NCI-H748 (cell line): ENCODE measurements at regions not wholly inside any gene's neighbourhood (a gene's known extent, or its start where the extent isn't known, plus 50 kb on each side); places are given as distances from the start of the nearest gene placed in this dataset.
"Not testable (repeated sequence)": the region's sequence is repeated elsewhere in the genome, so short reads cannot be mapped to it uniquely, and the experiment has no call there.

Experiments
- DNase-seq: peaks from one replicate; lab custom pipeline; 2025; ENCODE audit not compliant: unreplicated experiment; lab: John Stamatoyannopoulos, UW

GRCh38 chr4:11976726-11977263, 548.1 kb upstream of the HS3ST1 start:
- DNase-seq, result no peak

DNA sequence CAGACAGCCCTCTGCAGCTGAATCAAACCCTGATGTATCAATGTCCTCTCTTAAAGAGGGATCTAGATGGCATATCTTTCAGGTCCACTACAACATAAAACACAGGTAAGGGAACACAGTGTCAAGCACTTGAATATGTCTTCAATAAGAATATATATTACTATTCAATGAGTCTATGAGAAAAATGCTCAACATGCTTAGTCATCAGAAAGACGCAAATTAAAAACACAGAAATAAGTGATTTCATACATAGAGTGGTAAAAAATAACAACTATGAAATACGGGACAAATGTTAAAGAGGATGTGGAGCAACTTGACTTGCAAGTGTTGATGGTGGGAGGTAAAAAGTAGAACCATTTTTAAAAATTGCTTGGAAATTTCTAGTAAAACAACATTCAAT, 544.6 kb upstream of the HS3ST1 start:
- DNase-seq, result no peak

DNA sequence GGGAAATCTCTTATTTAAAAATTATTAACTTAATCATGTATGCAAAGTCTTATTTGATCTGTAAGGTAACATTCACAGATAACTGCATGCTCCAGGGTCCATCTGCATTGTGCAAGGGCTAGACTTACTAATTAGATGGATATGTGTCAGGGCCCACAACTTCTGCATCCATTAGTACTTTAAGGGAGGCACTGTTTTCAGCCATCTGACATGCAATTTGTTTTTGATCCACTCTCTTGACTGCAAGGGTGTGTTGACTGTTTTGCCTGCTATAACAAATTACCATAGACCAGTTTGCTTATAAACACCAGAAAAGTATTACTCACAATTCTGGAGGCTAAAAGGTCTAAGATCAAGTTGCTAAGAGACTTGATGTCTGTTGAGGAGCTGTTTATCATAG, 542.1 kb upstream of the HS3ST1 start:
- DNase-seq, result no peak

- DNase-seq, result no peak
Measured at GRCh38 chr4:11966782-11967181, 538.1 kb upstream of the HS3ST1 start.

DNA sequence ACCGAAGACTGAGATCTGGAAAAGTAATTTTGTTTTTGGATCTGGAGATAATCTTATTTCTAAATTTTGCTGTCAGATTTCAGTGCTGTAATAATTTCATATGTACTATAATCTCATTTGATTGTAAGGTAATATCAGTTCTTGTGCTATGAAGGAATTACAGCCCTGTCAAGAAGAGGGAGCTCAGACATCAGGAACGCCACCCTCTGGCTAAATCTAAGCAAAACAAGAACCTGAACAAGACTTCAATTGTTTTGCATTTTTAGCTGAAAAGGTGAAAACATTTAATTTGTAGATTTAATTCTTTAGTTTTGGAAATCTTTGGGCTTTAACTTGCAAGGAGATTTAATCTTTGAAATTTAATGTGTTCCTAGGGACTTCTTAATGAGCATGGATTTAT, 525.4 kb upstream of the HS3ST1 start:
- DNase-seq, result peak; percentile 25

- DNase-seq, result no peak
Measured at GRCh38 chr4:11949355-11949754, 520.7 kb upstream of the HS3ST1 start.

DNA sequence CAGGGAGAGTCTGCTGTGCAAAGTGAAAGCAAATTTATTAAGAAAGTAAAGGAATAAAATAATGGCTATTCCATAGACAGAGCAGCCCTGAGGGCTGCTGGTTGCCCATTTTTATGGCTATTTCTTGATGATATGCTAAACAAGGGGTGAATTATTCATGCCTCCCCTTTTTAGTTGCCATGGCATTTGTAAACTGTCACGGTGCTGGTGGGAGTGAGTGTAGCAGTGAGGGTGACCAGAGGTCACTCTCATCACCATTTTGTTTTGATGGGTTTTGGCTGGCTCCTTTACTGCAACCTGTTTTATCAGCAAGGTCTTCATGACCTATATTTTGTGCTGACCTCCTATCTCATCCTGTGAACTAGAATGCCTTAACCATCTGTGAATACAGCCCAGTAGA, 518.9 kb upstream of the HS3ST1 start:
- not testable (repeated sequence) for DNase-seq

DNA sequence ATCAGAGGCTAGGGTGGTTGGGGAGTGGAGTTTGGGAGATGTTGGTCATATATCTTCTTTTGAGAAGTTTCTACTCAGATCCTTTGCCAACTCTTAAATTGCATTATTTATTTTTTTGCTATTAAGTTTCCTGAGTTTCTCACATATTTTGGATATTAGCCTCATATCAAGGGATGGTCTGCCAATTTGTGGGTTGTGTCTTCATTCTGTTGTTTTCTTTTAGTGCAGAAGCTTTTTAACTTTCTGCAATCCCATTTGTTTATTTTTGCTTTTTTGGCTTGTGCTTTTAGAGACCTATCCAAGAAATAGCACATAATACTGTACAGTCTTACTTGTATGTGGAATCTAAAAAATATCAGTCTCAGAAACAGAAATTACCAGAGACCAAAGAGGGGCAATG, 509.2 kb upstream of the HS3ST1 start:
- no peak for DNase-seq

DNA sequence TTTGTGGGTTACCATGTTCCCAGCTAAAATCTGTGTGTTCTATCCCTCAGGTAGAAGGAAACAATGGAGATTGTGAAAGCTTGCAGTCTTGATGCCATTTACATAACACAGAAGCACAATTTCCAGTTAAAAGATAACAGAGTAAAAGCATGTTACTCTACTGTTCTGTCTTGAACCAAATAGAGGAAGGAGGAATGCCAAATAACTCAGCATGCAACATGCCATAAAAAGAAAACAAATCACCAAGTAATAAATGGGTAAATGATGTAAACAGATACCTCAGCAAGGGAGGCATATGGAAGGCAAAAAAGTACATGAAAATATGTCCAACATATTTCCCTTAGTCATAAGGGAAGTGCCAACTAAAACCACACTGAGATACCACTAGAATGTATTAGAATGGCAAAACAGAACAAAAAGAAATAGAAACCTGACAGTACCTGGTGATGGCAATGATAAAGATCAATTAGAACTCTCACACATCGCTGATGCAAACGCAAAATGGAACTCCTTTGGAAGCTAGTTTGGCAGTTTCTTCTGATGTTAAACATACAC, 502.6 kb upstream of the HS3ST1 start:
- DNase-seq, result no peak

GRCh38 chr4:11929080-11929479, 500.4 kb upstream of the HS3ST1 start:
- no peak for DNase-seq

- DNase-seq, result no peak
Measured at GRCh38 chr4:11919316-11919715, 490.6 kb upstream of the HS3ST1 start.

DNA sequence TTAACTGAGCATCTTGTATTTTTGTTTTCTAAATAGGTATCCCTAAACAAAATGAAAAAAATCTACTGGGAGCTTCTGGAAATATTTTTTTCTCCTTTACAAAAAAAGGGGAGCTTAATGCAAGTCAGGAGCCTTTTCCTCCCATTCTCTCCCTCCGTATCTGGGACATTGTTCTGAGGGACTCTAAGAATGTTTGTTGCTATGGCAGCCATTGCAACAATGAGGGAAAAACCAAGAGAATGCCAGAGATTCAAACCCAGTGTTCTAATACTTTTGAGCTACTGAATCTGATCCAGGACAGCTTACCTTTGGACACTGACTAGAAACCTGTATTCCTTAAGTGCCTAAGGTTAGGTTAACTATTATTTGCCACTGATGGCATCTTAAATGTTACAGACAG, 485.7 kb upstream of the HS3ST1 start:
- DNase-seq, result no peak

DNA sequence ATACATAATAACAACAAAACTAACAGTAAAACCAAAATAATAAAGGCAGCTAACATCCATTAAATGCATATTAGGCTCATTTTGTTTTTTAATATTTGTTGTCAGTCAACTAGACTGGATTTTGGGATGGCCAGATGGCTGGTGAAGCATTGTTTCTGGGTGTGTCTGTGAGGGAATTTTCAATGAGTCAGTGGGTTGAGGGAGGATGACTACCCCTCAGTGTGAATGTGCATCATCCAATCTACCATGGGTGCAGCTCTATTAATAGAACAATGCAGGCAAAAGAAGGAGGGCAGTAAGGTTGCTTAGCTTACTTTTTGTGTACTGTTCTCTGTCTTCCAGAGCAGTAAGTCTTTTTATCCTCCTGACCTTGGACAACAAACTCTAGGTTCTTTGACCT, 484.2 kb upstream of the HS3ST1 start:
- DNase-seq, result no peak

GRCh38 chr4:11910812-11911211, 482.1 kb upstream of the HS3ST1 start:
- no peak for DNase-seq

DNA sequence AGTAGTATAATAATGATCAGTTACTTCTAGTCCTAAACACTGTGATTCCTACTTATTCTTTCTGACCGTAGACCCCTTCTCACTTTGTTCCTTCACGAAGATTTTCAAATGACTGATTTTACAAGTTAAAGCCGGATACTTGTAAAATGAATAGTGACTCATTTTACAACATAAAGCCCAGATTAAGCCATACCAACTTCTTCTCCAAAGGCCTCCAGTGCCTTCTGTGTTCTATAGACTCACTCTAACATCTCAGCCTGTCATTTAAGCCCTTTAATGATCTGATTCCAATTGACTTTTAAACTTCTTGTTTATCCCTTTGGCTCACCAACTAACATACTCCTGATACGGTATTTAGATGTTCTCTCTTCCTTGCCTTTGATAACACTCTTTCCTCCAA, 480.0 kb upstream of the HS3ST1 start:
- no peak for DNase-seq

DNA sequence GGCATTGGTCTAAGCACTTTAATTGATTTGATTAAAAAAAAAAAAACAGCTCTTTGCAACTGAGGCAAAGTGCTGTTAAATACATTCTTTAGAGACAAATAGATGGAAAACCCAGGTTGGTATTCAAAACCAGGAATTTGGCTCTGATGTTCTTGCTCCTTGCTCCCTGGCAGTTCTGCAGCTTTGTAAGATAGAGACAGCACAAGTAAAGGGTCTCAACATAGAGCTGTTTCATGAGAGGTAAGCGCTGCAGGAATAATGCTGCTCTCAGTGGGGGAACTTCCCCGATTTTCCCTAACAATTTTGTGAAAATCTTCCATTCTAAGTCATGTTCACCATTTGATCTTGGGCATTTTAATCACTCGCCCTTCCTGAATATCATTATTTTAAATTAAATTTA, 479.5 kb upstream of the HS3ST1 start:
- no peak for DNase-seq

DNA sequence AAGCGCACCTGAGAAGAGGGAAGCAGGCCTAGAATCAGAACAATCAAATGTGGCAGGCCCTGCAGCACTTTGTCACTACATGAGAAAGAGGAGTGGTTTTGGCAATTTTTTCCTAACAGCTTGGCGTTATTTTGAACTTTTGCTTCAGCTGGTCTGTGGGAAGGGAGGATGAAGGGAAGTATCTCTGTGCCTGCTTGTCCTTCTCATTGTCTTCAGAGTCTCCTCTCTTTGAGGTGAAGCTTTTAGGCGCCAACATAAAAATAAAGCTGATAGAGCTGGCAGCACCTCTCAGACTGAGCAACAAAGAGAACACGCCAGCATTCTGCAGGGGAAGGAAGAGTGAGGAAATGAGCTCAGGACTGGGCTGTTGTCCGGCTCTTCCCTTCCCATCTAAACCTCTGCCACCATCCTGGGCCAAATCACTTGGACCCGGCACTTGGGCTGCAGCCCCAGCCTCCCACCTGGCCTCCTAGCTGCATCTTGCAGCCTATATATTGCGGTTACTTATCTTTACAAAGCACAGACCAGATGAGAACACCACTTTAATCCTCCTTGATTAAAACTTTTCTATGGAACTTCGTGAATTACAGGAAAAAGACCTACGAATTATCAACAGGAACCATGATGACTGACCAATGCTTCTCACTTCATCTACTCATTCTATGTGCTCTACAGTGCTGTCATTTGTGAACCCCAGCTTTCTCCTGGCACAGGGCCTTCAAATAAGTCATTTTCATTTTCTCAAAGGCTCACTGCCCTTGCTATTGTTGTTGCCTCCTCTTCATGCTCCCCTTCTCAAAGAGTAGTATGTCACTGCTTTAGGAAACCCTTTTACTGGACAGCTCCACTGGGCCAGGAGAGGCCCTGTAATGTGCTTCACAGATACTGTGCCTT, 476.4 kb upstream of the HS3ST1 start:
- no peak for DNase-seq

DNA sequence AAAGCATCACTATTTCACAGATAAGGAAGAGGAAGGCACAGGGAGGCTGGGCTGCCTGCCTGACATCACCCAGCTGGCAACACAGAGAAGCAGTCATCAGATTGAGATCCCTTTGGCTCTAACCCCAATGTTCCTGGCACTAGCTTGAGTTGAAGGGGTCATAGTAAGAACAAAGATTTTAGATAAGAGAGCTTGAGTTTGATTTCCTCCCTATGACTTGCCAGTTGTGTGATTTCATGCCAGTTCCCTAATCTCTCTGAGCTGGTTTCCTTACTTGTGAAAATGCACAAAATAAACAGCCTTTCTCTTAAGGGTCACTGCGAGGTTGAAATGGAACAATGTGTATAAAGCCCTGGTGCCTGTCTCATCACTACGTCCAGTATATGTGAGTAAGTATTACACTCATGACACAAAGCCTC, 475.4 kb upstream of the HS3ST1 start:
- DNase-seq, result no peak

- DNase-seq, result no peak
Measured at GRCh38 chr4:11901089-11901488, 472.4 kb upstream of the HS3ST1 start.

GRCh38 chr4:11900359-11900758, 471.7 kb upstream of the HS3ST1 start:
- no peak for DNase-seq

DNA sequence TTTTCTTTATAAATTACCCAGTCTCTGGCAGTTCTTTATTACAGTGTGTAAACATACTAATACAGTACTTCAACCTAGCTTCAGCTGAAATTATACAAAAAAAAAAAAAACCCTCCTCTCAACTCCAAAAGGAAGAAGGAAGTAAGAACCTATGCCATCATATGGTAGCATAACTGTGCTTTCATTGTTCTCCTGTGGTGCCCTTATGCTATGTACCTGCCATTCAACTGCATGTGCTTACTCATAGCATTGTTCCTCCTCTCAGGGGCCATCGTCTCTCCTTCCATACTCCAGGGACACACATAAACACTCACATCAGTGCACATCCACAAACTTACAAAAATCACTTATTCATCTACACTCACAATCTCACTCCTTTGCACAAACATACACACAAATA, 470.1 kb upstream of the HS3ST1 start:
- no peak for DNase-seq

DNA sequence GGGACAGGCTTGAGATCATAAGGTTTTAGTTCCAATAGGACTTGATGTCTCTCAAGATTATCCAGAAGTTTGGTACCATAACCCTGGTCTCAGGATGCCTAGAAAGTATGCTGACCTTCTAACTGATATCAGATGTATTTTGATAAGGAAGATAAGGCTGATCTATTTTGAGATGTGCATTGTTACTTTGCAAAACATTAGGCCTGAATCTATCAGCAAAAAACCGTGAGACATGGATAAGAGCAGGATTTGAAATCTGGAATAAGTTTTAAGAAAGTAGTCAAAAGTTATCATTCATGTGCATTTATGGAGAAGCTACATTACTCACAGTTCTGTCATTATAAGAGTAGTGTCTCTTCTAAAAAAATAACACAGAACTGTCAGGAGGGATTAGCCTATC, 467.1 kb upstream of the HS3ST1 start:
- DNase-seq, result no peak

- no peak for DNase-seq
Measured at GRCh38 chr4:11894977-11895376, 466.3 kb upstream of the HS3ST1 start.
